ENCODE measurements at regions not wholly inside any gene's neighbourhood (a gene's known extent, or its start where the extent isn't known, plus 50 kb on each side); places are given as distances from the start of the nearest gene placed in this dataset.
"Not testable (repeated sequence)": the region's sequence is repeated elsewhere in the genome, so short reads cannot be mapped to it uniquely, and the experiment has no call there.

GRCh38 chr4:38387819-38388218 is 276.2 kb upstream of the KLF3 start:
- Mint-ChIP-seq H3K27ac (no peak overlapping the region), H3K4me3 (no peak overlapping the region), H3K4me1 (peaks cover 9% of the 10 kb centered on the region), H3K36me3 (ENCODE audit: low read depth) (peaks cover 2% of the 10 kb centered on the region), H3K9me3 (peaks cover 39% of the 10 kb centered on the region), H3K27me3 (ENCODE audit: insufficient read depth) (no peaks in the 10 kb centered on the region)
- Histone ChIP-seq H3K9ac (ENCODE audit: extremely low read depth, low read length, poor library complexity, severe bottlenecking) (no peak overlapping the region), H3K36me3 (ENCODE audit: control insufficient read depth, insufficient read depth, low read length) (no peaks in the 10 kb centered on the region), H3K4me3 (ENCODE audit: low read length) (no peak overlapping the region), H3K27ac (ENCODE audit: low read depth, low read length) (no peak overlapping the region), H3K9me3 (ENCODE audit: control insufficient read depth, low read length) (peaks cover 30% of the 10 kb centered on the region), H3K4me1 (ENCODE audit: control insufficient read depth, insufficient read depth, low read length) (peaks cover 3% of the 10 kb centered on the region), H3K27me3 (ENCODE audit: control insufficient read depth, insufficient read depth, low read length, poor library complexity, severe bottlenecking) (no peaks in the 10 kb centered on the region)
- TF ChIP-seq CTCF (conservative IDR thresholded peaks at IDR 0.05), result no peak
- WGBS, 2 experiments (ENCODE audit: insufficient coverage in 1 of 2, insufficient read length in 1 of 2), result 90 to 93% methylated on average over 2 to 5 of the region's 5 CpGs
- DNase-seq, result no peak

- H3K27ac ChIP-seq (ENCODE audit: low read depth, low read length); H3K4me1 ChIP-seq (ENCODE audit: control insufficient read depth, insufficient read depth, low read length); H3K36me3 Mint-ChIP-seq (ENCODE audit: low read depth); H3K27me3 Mint-ChIP-seq (ENCODE audit: insufficient read depth); H3K36me3 ChIP-seq (ENCODE audit: control insufficient read depth, insufficient read depth, low read length); H3K4me1 Mint-ChIP-seq; H3K9ac ChIP-seq (ENCODE audit: extremely low read depth, low read length, poor library complexity, severe bottlenecking); H3K27ac Mint-ChIP-seq; DNase-seq; H3K4me3 Mint-ChIP-seq; H3K4me3 ChIP-seq (ENCODE audit: low read length); H3K27me3 ChIP-seq (ENCODE audit: control insufficient read depth, insufficient read depth, low read length, poor library complexity, severe bottlenecking): not testable (repeated sequence)
- peaks cover 38% of the 10 kb centered on the region for H3K9me3 ChIP-seq (ENCODE audit: control insufficient read depth, low read length)
- peaks cover 49% of the 10 kb centered on the region for H3K9me3 Mint-ChIP-seq
- WGBS, 2 experiments (ENCODE audit: insufficient coverage in 1 of 2, insufficient read length in 1 of 2), result 94% methylated on average over 1 of the region's 1 CpG; no CpG with 5 or more reads in 1 of the 2 experiments
Observed at GRCh38 chr4:38388907-38389306, 275.1 kb upstream of the KLF3 start.

GRCh38 chr4:38390969-38391545 is 272.9 kb upstream of the KLF3 start:
- H3K27me3 Mint-ChIP-seq (ENCODE audit: insufficient read depth), result no peaks in the 10 kb centered on the region
- peaks cover 2% of the 10 kb centered on the region for H3K36me3 Mint-ChIP-seq (ENCODE audit: low read depth)
- no peak for DNase-seq
- TF ChIP-seq CTCF (conservative IDR thresholded peaks at IDR 0.05), result no peak
- H3K4me1 Mint-ChIP-seq, result no peaks in the 10 kb centered on the region
- H3K27ac Mint-ChIP-seq, result no peak overlapping the region
- Histone ChIP-seq H3K27me3 (ENCODE audit: control insufficient read depth, insufficient read depth, low read length, poor library complexity, severe bottlenecking) (no peaks in the 10 kb centered on the region), H3K9ac (ENCODE audit: extremely low read depth, low read length, poor library complexity, severe bottlenecking) (no peak overlapping the region), H3K36me3 (ENCODE audit: control insufficient read depth, insufficient read depth, low read length) (no peaks in the 10 kb centered on the region), H3K9me3 (ENCODE audit: control insufficient read depth, low read length) (peaks cover 38% of the 10 kb centered on the region), H3K4me1 (ENCODE audit: control insufficient read depth, insufficient read depth, low read length) (no peaks in the 10 kb centered on the region), H3K4me3 (ENCODE audit: low read length) (no peak overlapping the region), H3K27ac (ENCODE audit: low read depth, low read length) (no peak overlapping the region)
- peaks cover 51% of the 10 kb centered on the region for H3K9me3 Mint-ChIP-seq
- H3K4me3 Mint-ChIP-seq, result no peak overlapping the region

Measured in endodermal cell (in vitro differentiated cells).